Left lung (tissue), 4 donors: ENCODE measurements at regions not wholly inside any gene's neighbourhood (a gene's known extent, or its start where the extent isn't known, plus 50 kb on each side); places are given as distances from the start of the nearest gene placed in this dataset.

Source experiments
- ATAC-seq: fragments of 200-7000 bp; cut with Tn5 transposase; one replicate; pipeline ENCODE4 v1.9.1; 2020; ENCODE audit warnings: moderate library complexity
- DNase-seq, 4 donors: peaks; one replicate each; pipeline ENCODE4 v3.0.0-alpha.2; 2013 to 2020
- H3K27ac ChIP-seq, 2 donors: fragments of 200-600 bp; sonication (generic) in 1 of 2; one replicate each; pipeline versions ENCODE4 v1.5.0 to v1.8.0; 2020 to 2021
- H3K27me3 ChIP-seq, 2 donors: fragments of 200-600 bp; sonication (generic) in 1 of 2; one replicate each; pipeline versions ENCODE4 v1.5.0 to v1.8.0; 2020 to 2021
- H3K36me3 ChIP-seq, 2 donors: fragments of 200-600 bp; sonication (generic) in 1 of 2; one replicate each; pipeline versions ENCODE4 v1.5.0 to v1.8.0; 2020 to 2021
- H3K4me1 ChIP-seq, 2 donors: fragments of 200-600 bp; one replicate each; pipeline ENCODE4 v1.8.0; 2021
- H3K4me3 ChIP-seq, 2 donors: fragments of 200-600 bp; sonication (generic) in 1 of 2; one replicate each; pipeline versions ENCODE4 v1.5.0 to v1.8.0; 2020 to 2021; ENCODE audit warnings: mild to moderate bottlenecking in 1 of 2
- H3K9me3 ChIP-seq, 2 donors: fragments of 200-600 bp; sonication (generic) in 1 of 2; one replicate each; pipeline versions ENCODE4 v1.5.0 to v1.8.0; 2020 to 2021
- CTCF ChIP-seq, 2 donors: fragments of 200-600 bp; sonication (generic) in 1 of 2; IDR thresholded peaks; one replicate each; pipeline versions ENCODE4 v1.5.0 to v1.8.0; 2021; ENCODE audit warnings: antibody characterized with exemption in 2 of 2
- intact Hi-C, 2 donors: fragments of 100-400 bp; cut with DNase I; formaldehyde crosslinking; loops; one replicate each; pipeline versions ENCODE4 v1.11.2 to v1.14.2; 2022
- donor health status: DM: no; HTN: yes; CAD: no.
- donor health status: DM: no; HTN: no; CAD: no.

GRCh38 chr1:87760155-87760554 lies 431.5 kb downstream of the LMO4 start:
- Histone ChIP-seq H3K27ac (no peak overlapping the region), H3K4me1 (no peaks in the 10 kb centered on the region), H3K4me3 (no peak overlapping the region), H3K27me3 (no peaks in the 10 kb centered on the region), H3K9me3 (no peaks in the 10 kb centered on the region), H3K36me3 (no peaks in the 10 kb centered on the region)
- intact Hi-C loops = no loop called here
- ATAC-seq (no peak), DNase-seq (no peak)
- no peak for TF ChIP-seq CTCF (IDR thresholded peaks at IDR 0.05)

DNA sequence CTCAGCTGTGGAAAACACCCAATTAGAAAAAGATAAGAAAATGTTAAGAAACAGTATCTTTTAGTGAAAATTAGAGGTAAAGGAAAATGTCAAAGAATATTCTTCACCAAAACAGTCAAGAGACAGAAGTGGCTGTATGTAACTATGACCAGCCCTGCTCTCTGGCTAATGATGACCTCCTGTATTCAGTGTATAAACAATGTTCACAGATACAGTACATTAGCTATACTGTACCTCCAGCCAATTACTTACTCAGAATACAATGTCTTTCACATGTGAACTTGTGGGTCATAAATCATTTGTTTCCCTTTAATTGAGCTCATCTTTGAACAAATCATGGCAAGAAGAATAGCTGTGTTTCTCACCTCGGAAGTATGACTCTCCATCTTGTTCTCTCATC lies 432.0 kb downstream of the LMO4 start:
- no peaks in the 10 kb centered on the region for H3K36me3 ChIP-seq
- ATAC-seq (no peak), DNase-seq (no peak)
- H3K4me3 ChIP-seq = no peak overlapping the region
- no peaks in the 10 kb centered on the region for H3K9me3 ChIP-seq
- no peaks in the 10 kb centered on the region for H3K27me3 ChIP-seq
- intact Hi-C loops = no loop called here
- no peaks in the 10 kb centered on the region for H3K4me1 ChIP-seq
- no peak overlapping the region for H3K27ac ChIP-seq
- no peak for TF ChIP-seq CTCF (IDR thresholded peaks at IDR 0.05)

- H3K4me1 ChIP-seq = no peaks in the 10 kb centered on the region
- no peaks in the 10 kb centered on the region for H3K36me3 ChIP-seq
- H3K27ac ChIP-seq = no peak overlapping the region
- intact Hi-C loops = no loop called here
- no peak for DNase-seq
- no peak overlapping the region for H3K4me3 ChIP-seq
- ATAC-seq = no peak
- H3K9me3 ChIP-seq = no peaks in the 10 kb centered on the region
- no peak for TF ChIP-seq CTCF (IDR thresholded peaks at IDR 0.05)
- H3K27me3 ChIP-seq = no peaks in the 10 kb centered on the region
Measured at GRCh38 chr1:87763483-87763882, 434.8 kb downstream of the LMO4 start.

GRCh38 chr1:87765057-87765680 lies 436.5 kb downstream of the LMO4 start:
- Histone ChIP-seq H3K4me1 (no peaks in the 10 kb centered on the region), H3K27me3 (no peaks in the 10 kb centered on the region), H3K27ac (no peak overlapping the region), H3K36me3 (no peaks in the 10 kb centered on the region), H3K9me3 (no peaks in the 10 kb centered on the region), H3K4me3 (no peak overlapping the region)
- intact Hi-C loops = no loop called here
- no peak for TF ChIP-seq CTCF (IDR thresholded peaks at IDR 0.05)
- DNase-seq = no peak
- ATAC-seq = no peak

DNA sequence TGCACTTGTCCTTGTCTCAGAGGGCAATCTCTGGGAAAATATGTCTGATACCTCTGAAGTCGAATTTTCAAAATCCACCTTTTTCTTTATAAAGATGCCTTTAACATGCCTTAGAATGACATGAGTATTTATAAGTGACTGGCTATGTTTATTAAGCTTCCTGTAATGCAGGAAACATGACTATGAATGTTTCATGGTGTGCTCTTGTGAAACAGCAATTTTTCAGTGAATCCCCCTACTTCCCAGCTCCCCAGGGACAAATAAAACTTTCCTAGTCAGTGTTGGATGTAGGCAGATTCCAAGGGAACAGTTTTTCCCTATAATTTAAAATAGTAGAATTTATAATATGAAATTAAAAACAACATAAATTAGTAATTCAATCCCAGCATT lies 437.0 kb downstream of the LMO4 start:
- Histone ChIP-seq H3K36me3 (no peaks in the 10 kb centered on the region), H3K4me1 (no peaks in the 10 kb centered on the region), H3K27ac (no peak overlapping the region), H3K27me3 (no peaks in the 10 kb centered on the region), H3K4me3 (no peak overlapping the region), H3K9me3 (no peaks in the 10 kb centered on the region)
- no peak for TF ChIP-seq CTCF (IDR thresholded peaks at IDR 0.05)
- DNase-seq (no peak), ATAC-seq (no peak)
- intact Hi-C loops = no loop called here
